ENCODE measurements at regions not wholly inside any gene's neighbourhood (a gene's known extent, or its start where the extent isn't known, plus 50 kb on each side); places are given as distances from the start of the nearest gene placed in this dataset.

GRCh38 chr5:6056280-6056679 is 322.1 kb downstream of the MED10 start:
- no peak overlapping the region for H3K4me3 ChIP-seq (ENCODE audit: low read depth, low read length)
- no peak for DNase-seq (ENCODE audit: low read depth)
- TF ChIP-seq, protein P1, sequence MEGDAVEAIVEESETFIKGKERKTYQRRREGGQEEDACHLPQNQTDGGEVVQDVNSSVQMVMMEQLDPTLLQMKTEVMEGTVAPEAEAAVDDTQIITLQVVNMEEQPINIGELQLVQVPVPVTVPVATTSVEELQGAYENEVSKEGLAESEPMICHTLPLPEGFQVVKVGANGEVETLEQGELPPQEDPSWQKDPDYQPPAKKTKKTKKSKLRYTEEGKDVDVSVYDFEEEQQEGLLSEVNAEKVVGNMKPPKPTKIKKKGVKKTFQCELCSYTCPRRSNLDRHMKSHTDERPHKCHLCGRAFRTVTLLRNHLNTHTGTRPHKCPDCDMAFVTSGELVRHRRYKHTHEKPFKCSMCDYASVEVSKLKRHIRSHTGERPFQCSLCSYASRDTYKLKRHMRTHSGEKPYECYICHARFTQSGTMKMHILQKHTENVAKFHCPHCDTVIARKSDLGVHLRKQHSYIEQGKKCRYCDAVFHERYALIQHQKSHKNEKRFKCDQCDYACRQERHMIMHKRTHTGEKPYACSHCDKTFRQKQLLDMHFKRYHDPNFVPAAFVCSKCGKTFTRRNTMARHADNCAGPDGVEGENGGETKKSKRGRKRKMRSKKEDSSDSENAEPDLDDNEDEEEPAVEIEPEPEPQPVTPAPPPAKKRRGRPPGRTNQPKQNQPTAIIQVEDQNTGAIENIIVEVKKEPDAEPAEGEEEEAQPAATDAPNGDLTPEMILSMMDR (IDR thresholded peaks at IDR 0.05; ENCODE audit: insufficient read depth, low read depth, low read length) = no peak

- no peak for DNase-seq (ENCODE audit: low read depth)
- no peak overlapping the region for H3K4me3 ChIP-seq (ENCODE audit: low read depth, low read length)
- TF ChIP-seq, protein P1 (IDR thresholded peaks at IDR 0.05; ENCODE audit: insufficient read depth, low read depth, low read length) = no peak
Measured at GRCh38 chr5:6049662-6050061, 328.7 kb downstream of the MED10 start.

- H3K4me3 ChIP-seq (ENCODE audit: low read depth, low read length) = no peak overlapping the region
- DNase-seq (ENCODE audit: low read depth) = no peak
- TF ChIP-seq, protein P1 (IDR thresholded peaks at IDR 0.05; ENCODE audit: insufficient read depth, low read depth, low read length) = no peak
Measured at GRCh38 chr5:6048746-6049145, 329.6 kb downstream of the MED10 start.

DNA sequence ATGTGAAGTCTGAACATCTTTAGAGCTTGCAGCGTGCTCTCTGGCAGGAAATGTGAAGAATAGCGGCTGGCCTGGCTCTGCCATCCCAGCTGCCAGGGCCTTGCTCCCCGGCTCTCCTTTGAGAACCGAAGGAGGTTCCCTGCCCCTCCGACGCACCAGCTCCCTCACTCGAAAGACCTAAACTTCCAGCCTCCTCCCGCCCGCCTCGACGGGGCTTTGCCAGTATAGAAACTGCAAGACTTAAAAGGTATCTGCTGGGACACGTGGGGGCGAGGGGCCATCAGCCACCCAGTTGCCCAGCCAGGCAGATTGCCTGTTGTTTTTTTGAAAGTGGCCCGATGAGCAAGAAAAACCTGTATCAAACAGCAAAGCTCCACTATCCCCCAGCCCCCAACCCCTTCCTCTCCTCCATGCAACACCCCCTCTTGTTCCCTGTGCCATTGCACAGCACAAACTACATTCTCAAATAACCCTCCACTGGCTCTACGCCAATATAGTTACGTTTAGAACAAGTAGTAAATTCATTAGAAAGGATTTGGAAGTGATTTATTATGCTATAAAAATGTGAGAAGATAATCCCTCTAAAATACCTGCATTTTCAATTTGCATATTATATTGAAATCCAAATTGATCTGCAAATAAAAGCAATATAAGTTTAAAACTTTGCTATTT is 331.9 kb downstream of the MED10 start:
- TF ChIP-seq, protein P1 (IDR thresholded peaks at IDR 0.05; ENCODE audit: insufficient read depth, low read depth, low read length) = no peak
- H3K4me3 ChIP-seq (ENCODE audit: low read depth, low read length) = no peak overlapping the region
- no peak for DNase-seq (ENCODE audit: low read depth)

- DNase-seq (ENCODE audit: low read depth) = no peak
- TF ChIP-seq, protein P1 (IDR thresholded peaks at IDR 0.05; ENCODE audit: insufficient read depth, low read depth, low read length) = no peak
- H3K4me3 ChIP-seq (ENCODE audit: low read depth, low read length) = no peak overlapping the region
Measured at GRCh38 chr5:6043491-6044310, 334.6 kb downstream of the MED10 start.

GRCh38 chr5:6041977-6042550 is 336.3 kb downstream of the MED10 start:
- H3K4me3 ChIP-seq (ENCODE audit: low read depth, low read length) = no peak overlapping the region
- DNase-seq (ENCODE audit: low read depth) = no peak
- TF ChIP-seq, protein P1 (IDR thresholded peaks at IDR 0.05; ENCODE audit: insufficient read depth, low read depth, low read length) = no peak

Measured in fibroblast of villous mesenchyme (primary cell).